Skeletal muscle satellite cell (primary cell): ENCODE measurements at regions not wholly inside any gene's neighbourhood (a gene's known extent, or its start where the extent isn't known, plus 50 kb on each side); places are given as distances from the start of the nearest gene placed in this dataset.

Experiments used
- H3K27me3 ChIP-seq: 2 replicates; pipeline ENCODE4 v1.7.0; 2013; ENCODE audit warnings: low read length; ENCODE audit not compliant: control insufficient read depth, insufficient read depth
- H3K36me3 ChIP-seq: 2 replicates; pipeline ENCODE4 v1.7.0; 2013; ENCODE audit warnings: mild to moderate bottlenecking, control low read depth, low read length; ENCODE audit not compliant: insufficient read depth
- H3K4me1 ChIP-seq: 2 replicates; pipeline ENCODE4 v1.7.0; 2013; ENCODE audit warnings: low read length; ENCODE audit not compliant: control insufficient read depth, insufficient read depth
- H3K4me2 ChIP-seq: 2 replicates; pipeline ENCODE4 v1.7.0; 2013; ENCODE audit warnings: mild to moderate bottlenecking, low read length
- H3K4me3 ChIP-seq: 2 replicates; pipeline ENCODE4 v1.7.0; 2013; ENCODE audit warnings: low read length
- H3K9ac ChIP-seq: 2 replicates; pipeline ENCODE4 v1.7.0; 2013; ENCODE audit warnings: mild to moderate bottlenecking, low read depth, low read length, moderate library complexity
- H3K9me3 ChIP-seq: replicated peaks from 2 replicates; pipeline ENCODE4 v1.7.0; 2013; ENCODE audit warnings: mild to moderate bottlenecking, control low read depth, low read length

- H3K9me3 ChIP-seq = no peaks in the 10 kb centered on the region
- H3K4me2 ChIP-seq = no peak overlapping the region
- H3K4me3 ChIP-seq = no peak overlapping the region
- H3K9ac ChIP-seq = no peak overlapping the region
- no peaks in the 10 kb centered on the region for H3K36me3 ChIP-seq
- peaks cover 8% of the 10 kb centered on the region for H3K27me3 ChIP-seq
- no peaks in the 10 kb centered on the region for H3K4me1 ChIP-seq
Observed at GRCh38 chr18:41721103-41721790, 233.8 kb upstream of the PIK3C3 start.

DNA sequence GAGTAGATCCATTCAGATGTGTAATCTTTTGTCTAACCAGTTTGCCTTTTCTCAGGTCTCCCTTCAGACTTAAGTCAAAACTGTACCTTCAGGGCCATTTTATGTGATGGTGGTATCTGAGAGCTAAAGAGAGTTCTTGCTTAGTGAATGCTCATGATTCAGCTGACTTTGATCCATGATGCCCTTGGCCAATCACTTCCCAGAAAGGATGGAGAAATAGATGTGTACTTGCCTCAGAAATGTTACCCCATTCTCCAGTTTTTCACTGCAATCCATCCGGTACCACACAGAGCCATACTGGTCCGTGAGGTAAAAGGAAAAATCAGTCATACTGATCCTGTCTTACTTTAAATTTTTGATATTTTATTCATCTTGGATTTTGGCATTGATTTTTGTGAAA is 234.8 kb upstream of the PIK3C3 start:
- Histone ChIP-seq H3K4me2 (no peak overlapping the region), H3K9me3 (no peaks in the 10 kb centered on the region), H3K9ac (no peak overlapping the region), H3K4me3 (no peak overlapping the region), H3K36me3 (no peaks in the 10 kb centered on the region), H3K27me3 (peaks cover 8% of the 10 kb centered on the region), H3K4me1 (no peaks in the 10 kb centered on the region)

DNA sequence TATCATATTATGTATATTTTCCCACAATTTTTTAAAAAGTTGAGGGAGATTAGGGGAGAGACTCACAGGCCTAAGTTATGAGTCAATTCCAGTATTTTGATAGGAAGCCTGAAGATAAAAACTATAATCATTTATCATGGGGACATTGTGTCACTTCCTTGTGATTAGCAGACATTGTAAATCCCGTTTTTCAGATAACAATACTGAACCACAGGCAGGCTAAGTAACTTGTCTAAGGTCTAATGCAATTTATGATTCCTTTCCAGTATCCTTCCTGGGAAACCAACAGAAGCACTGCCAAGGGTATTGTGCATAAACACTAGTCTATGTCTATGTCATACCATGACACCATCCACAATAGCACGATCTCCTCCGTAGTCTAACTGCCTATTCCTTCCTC is 235.2 kb upstream of the PIK3C3 start:
- Histone ChIP-seq H3K27me3 (peaks cover 8% of the 10 kb centered on the region), H3K4me3 (no peak overlapping the region), H3K36me3 (no peaks in the 10 kb centered on the region), H3K4me1 (no peaks in the 10 kb centered on the region), H3K9me3 (no peaks in the 10 kb centered on the region), H3K4me2 (no peak overlapping the region), H3K9ac (no peak overlapping the region)

- no peak overlapping the region for H3K4me3 ChIP-seq
- no peaks in the 10 kb centered on the region for H3K27me3 ChIP-seq
- H3K9me3 ChIP-seq = no peaks in the 10 kb centered on the region
- no peak overlapping the region for H3K4me2 ChIP-seq
- H3K4me1 ChIP-seq = no peaks in the 10 kb centered on the region
- no peaks in the 10 kb centered on the region for H3K36me3 ChIP-seq
- no peak overlapping the region for H3K9ac ChIP-seq
Observed at GRCh38 chr18:41714872-41715271, 240.2 kb upstream of the PIK3C3 start.

DNA sequence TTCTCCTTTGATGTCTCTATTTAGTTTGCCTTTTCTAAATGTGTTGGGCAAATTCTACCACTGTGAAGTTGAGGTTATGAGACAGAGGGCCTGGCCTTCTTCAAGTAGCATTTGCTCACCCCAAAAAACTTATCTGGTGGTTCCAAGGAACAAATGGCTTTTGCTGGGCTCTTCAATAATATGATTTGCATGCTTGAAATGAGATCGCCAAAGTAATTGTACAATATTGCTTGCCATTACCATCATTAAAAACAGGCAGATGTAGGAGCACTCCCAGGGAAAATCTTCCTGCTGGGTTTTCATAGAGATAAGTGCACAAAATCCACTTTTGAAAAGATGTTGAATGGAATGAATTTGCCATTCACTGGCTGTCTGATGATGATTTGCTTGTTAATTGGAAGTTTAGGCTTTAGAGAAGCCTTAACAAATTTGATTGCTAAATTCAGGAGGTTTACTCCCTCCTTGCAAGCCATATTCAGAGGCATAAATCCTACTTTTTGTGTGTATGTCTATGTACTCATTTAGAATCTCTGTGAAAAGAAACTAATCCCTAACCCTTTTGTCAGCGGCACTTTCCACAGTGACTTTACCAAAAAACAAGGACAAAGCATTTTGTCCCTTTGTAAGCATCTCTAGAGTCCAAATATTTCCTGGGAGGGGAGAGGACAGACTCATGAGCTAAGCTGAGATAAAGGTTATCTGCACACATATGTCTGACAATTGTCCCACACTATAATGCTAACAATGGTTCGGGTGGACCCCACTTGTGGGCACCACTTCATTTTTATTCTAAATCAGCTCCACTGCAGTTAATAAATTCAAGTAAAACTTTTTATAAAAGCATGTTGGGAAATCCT is 240.8 kb upstream of the PIK3C3 start:
- Histone ChIP-seq H3K36me3 (no peaks in the 10 kb centered on the region), H3K4me1 (no peaks in the 10 kb centered on the region), H3K9me3 (no peaks in the 10 kb centered on the region), H3K4me2 (no peak overlapping the region), H3K4me3 (no peak overlapping the region), H3K27me3 (no peaks in the 10 kb centered on the region), H3K9ac (no peak overlapping the region)

DNA sequence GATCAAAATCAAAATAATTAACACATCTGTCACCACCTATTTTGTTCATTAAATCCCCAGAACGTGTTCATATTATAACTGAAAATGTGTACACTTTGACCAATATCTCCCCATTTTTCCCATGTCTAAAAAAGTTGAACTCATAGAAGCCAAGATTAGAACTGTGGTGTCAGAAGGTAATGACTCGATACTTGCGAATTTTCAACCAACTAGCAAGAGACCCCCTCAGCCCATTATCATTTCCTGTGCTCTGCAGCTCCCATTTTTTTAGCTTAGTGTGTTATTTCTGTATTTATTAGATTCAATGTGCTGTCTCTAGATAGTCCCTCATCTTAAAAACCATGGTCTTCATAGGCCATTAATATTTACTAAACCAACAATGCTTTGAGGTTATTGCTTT is 248.7 kb upstream of the PIK3C3 start:
- Histone ChIP-seq H3K27me3 (no peaks in the 10 kb centered on the region), H3K4me1 (no peaks in the 10 kb centered on the region)

GRCh38 chr18:41703744-41704530 is 251.1 kb upstream of the PIK3C3 start:
- no peaks in the 10 kb centered on the region for H3K9me3 ChIP-seq
- H3K4me1 ChIP-seq = no peaks in the 10 kb centered on the region
- no peaks in the 10 kb centered on the region for H3K36me3 ChIP-seq
- no peaks in the 10 kb centered on the region for H3K27me3 ChIP-seq
- H3K9ac ChIP-seq = no peak overlapping the region
- H3K4me2 ChIP-seq = no peak overlapping the region
- H3K4me3 ChIP-seq = no peak overlapping the region

More for the DNA sequence above, 248.7 kb upstream of the PIK3C3 start:
- no peaks in the 10 kb centered on the region for H3K36me3 ChIP-seq
- H3K9ac ChIP-seq = no peak overlapping the region
- H3K9me3 ChIP-seq = no peaks in the 10 kb centered on the region
- no peak overlapping the region for H3K4me2 ChIP-seq
- H3K4me3 ChIP-seq = no peak overlapping the region

GRCh38 chr18:41700416-41700815 is 254.6 kb upstream of the PIK3C3 start:
- Histone ChIP-seq H3K4me2 (no peak overlapping the region), H3K9me3 (no peaks in the 10 kb centered on the region), H3K9ac (no peak overlapping the region), H3K4me3 (no peak overlapping the region), H3K27me3 (no peaks in the 10 kb centered on the region), H3K36me3 (no peaks in the 10 kb centered on the region), H3K4me1 (no peaks in the 10 kb centered on the region)

- H3K9ac ChIP-seq = no peak overlapping the region
- no peaks in the 10 kb centered on the region for H3K9me3 ChIP-seq
- no peaks in the 10 kb centered on the region for H3K36me3 ChIP-seq
- no peak overlapping the region for H3K4me2 ChIP-seq
- H3K4me3 ChIP-seq = no peak overlapping the region
- H3K27me3 ChIP-seq = no peaks in the 10 kb centered on the region
- no peaks in the 10 kb centered on the region for H3K4me1 ChIP-seq
Observed at GRCh38 chr18:41695441-41695840, 259.6 kb upstream of the PIK3C3 start.

GRCh38 chr18:41693008-41693407 is 262.0 kb upstream of the PIK3C3 start:
- Histone ChIP-seq H3K4me1 (no peaks in the 10 kb centered on the region), H3K4me2 (no peak overlapping the region), H3K27me3 (no peaks in the 10 kb centered on the region), H3K36me3 (no peaks in the 10 kb centered on the region), H3K9me3 (no peaks in the 10 kb centered on the region), H3K9ac (no peak overlapping the region), H3K4me3 (no peak overlapping the region)

DNA sequence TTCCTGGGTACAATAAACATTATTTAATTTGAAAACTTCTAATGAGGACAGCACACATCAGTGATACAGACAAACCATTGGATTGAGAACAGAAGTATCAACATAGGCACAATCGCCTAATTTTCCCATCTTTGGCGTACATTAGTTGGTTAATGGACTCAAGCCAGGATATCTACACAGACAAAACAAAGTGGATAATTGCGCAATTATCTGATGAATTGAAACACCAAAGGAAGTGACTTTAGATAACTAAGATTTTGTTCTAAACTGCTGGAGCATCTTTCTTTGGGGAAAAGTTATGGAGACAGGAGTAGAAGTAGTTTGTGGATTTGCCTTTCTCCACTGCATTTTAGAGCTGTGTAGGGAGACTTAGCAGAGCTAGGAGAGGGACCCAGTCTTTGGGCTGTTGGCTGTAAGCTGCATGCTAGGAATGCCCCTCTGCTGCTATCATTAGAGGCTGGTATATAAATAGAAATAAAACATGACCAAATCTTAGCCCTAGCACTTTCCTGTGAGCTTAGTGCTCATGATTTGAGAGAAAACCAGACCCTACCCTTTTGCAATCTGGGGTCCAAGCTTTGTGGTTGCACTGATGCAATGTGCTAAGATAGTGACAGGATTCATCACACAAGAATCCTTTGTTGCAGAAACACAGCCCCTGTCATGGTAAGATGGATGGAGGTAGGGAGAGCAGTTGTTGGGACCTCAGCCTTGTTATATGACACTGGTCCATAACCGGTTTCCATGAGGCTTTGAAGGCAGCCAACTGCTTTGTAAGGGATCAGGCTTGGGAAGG is 264.5 kb upstream of the PIK3C3 start:
- no peak overlapping the region for H3K4me2 ChIP-seq
- H3K9me3 ChIP-seq = no peaks in the 10 kb centered on the region
- H3K36me3 ChIP-seq = no peaks in the 10 kb centered on the region
- no peak overlapping the region for H3K9ac ChIP-seq
- no peaks in the 10 kb centered on the region for H3K27me3 ChIP-seq
- H3K4me1 ChIP-seq = no peaks in the 10 kb centered on the region
- H3K4me3 ChIP-seq = no peak overlapping the region
